SK-N-MC (cell line): ENCODE measurements at regions not wholly inside any gene's neighbourhood (a gene's known extent, or its start where the extent isn't known, plus 50 kb on each side); places are given as distances from the start of the nearest gene placed in this dataset.
"Not testable (repeated sequence)": the region's sequence is repeated elsewhere in the genome, so short reads cannot be mapped to it uniquely, and the experiment has no call there.

Experiments used
- DNase-seq: peaks from one replicate; pipeline ENCODE4 v3.0.0-alpha.2; 2011; ENCODE audit warnings: low read depth, low spot score
- H3K27ac ChIP-seq: fragments of 200-600 bp; sonication (generic); 2 replicates; pipeline ENCODE4 v1.5.1; 2016; ENCODE audit warnings: mixed run types
- H3K36me3 ChIP-seq: fragments of 200-600 bp; sonication (generic); 2 replicates; pipeline ENCODE4 v1.6.1; 2017; ENCODE audit warnings: antibody characterized with exemption, low read length, mixed read lengths; ENCODE audit not compliant: insufficient read depth
- H3K4me3 ChIP-seq: fragments of 200-600 bp; sonication (generic); 2 replicates; pipeline ENCODE4 v1.5.1; 2016
- H3K9ac ChIP-seq: fragments of 200-600 bp; sonication (generic); 2 replicates; pipeline ENCODE4 v1.8.0; 2017; ENCODE audit warnings: mixed run types, mixed read lengths; ENCODE audit not compliant: insufficient read length
- H3K9me3 ChIP-seq: fragments of 200-600 bp; sonication (generic); 2 replicates; pipeline ENCODE4 v1.6.1; 2017; ENCODE audit warnings: low read depth, mild to moderate bottlenecking, antibody characterized with exemption, low read length, moderate library complexity, mixed read lengths
- EZH2 ChIP-seq: fragments of 200-600 bp; sonication (generic); IDR thresholded peaks from one replicate; pipeline ENCODE4 v1.6.1; 2017; ENCODE audit warnings: antibody characterized with exemption
- FOXP2 ChIP-seq: optimal IDR thresholded peaks from 2 replicates; pipeline ENCODE3; 2011; ENCODE audit warnings: mild to moderate bottlenecking, moderate library complexity; ENCODE audit not compliant: insufficient read depth; ENCODE audit errors: extremely low read length, control extremely low read depth
- POLR2AphosphoS5 ChIP-seq: IDR thresholded peaks from 2 replicates; pipeline ENCODE4 v1.6.1; 2012; ENCODE audit warnings: mild to moderate bottlenecking, low read depth, low read length, borderline replicate concordance

DNA sequence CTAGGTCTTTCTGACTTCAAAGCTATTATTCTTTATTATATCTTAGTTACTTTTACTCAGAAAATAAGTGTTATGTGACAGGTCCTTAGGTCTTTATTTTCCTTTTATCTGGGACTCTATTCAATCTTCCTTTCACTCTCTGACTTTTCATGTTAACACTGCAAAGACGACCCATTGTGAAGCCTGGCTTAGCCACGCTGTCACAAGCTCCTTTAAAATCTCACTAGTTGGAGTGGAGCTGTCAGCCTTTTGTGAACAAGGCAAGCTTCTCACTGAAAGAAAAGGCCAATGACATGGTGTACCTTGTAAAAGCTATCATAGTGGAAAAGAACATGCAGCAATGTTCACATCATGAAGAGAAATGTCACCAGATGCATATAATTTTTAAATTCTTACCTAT lies 1130.7 kb upstream of the FAM98A start:
- H3K4me3 ChIP-seq: no peak overlapping the region
- H3K9me3 ChIP-seq: no peaks in the 10 kb centered on the region
- no peak for DNase-seq
- no peaks in the 10 kb centered on the region for H3K36me3 ChIP-seq
- no peak overlapping the region for H3K27ac ChIP-seq
- TF ChIP-seq EZH2: no peak
- no peak for TF ChIP-seq POLR2AphosphoS5
- no peak for TF ChIP-seq FOXP2
- H3K9ac ChIP-seq: no peak overlapping the region

DNA sequence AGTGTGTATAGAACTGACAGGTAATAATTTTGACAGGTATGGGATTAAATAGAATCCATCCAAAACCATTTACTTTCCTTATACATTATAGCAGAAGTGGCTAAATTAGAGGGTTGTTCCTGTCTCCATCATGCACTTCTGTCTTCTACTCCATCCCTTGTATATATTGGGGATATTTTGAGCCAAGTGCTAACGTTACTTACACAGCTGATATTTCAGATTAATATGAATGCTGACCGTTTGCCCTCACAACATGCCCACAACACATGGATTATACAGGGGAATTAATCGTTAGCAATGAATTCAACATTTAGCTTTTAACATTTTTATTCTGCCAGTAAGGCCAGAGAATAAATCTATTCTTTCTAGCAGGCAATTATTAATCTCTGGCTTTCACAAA lies 1125.0 kb upstream of the FAM98A start:
- Histone ChIP-seq H3K9ac (no peak overlapping the region), H3K9me3 (no peaks in the 10 kb centered on the region), H3K4me3 (no peak overlapping the region), H3K27ac (no peak overlapping the region), H3K36me3 (no peaks in the 10 kb centered on the region)
- TF ChIP-seq FOXP2: no peak
- TF ChIP-seq POLR2AphosphoS5: no peak
- TF ChIP-seq EZH2: no peak
- no peak for DNase-seq

DNA sequence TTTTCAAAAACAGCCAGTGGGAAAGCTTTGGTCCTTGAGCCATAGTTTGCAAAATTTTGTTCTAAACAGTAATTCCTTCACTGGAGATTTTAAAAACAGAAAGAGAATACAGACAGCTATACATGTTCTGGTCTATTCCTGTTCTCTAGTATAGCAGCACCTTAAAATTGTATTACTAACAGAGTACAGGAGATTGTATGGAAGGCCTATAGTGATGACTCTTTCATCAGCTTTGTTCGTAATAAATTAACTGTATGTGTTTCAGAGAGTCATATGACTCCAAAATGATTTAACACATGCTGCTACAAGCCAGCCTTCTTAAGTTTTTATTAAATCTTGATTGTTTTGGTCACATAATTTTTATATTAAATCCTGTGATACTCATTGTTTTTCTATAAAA lies 1124.6 kb upstream of the FAM98A start:
- Histone ChIP-seq H3K9ac (no peak overlapping the region), H3K36me3 (no peaks in the 10 kb centered on the region), H3K9me3 (no peaks in the 10 kb centered on the region), H3K27ac (no peak overlapping the region), H3K4me3 (no peak overlapping the region)
- TF ChIP-seq POLR2AphosphoS5 (no peak), FOXP2 (no peak), EZH2 (no peak)
- no peak for DNase-seq

DNA sequence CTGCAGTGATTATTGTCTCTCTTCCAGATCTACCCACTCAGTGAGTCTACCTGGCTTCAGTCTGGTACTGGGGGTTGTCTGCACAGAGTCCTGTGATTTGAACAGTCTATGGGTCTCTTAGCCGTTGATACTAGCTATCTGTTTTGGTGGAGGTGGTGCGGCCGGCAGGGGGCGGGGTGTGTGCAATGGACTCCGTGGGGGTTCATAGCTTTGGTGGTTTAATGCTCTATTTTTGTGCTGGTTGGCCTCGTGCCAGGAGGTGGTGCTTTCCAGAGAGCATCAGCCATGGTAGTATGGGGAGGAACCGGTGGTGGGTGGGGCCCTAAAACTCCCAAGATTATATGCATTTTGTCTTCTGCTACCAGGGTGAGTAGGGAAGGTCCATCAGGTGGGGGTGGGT lies 1120.1 kb upstream of the FAM98A start:
- TF ChIP-seq EZH2: no peak
- no peak for TF ChIP-seq POLR2AphosphoS5
- no peak for TF ChIP-seq FOXP2
- DNase-seq: no peak
- Histone ChIP-seq H3K9ac (no peak overlapping the region), H3K9me3 (no peaks in the 10 kb centered on the region), H3K36me3 (no peaks in the 10 kb centered on the region), H3K4me3 (no peak overlapping the region), H3K27ac (no peak overlapping the region)

DNA sequence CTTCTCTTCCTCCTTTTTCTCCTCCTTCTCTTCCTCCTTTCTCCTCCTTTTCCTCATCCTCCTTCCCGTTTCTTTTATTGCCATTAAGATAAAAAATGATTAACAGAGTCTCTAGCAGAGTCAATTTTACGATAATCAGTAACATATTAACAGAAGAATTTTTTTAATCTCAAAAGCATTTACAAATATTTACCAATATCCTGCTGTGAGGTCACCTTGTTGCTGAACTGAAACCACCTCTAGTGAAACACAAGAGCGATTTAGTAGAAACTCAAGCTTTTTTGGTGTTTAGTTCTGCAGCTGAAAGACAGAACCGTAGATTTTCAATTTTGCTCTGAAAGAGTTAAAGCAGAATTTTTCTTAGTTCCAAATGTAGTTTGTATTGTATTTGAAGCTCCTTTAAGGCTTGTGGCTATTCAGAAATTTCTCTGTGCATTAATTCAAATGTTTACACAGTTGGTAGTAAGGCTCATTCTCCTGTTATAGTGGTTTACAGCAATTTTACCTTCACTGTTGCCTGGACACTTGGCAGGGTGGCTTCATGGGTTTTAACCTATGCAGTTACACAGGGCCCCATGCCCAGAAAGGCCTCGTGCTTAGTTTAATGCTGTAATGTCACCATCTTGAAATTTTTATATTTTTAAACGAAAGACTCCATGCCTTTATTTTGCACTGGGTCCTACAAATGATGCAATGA lies 1106.6 kb upstream of the FAM98A start:
- H3K9me3 ChIP-seq: no peaks in the 10 kb centered on the region
- no peak overlapping the region for H3K27ac ChIP-seq
- no peak overlapping the region for H3K4me3 ChIP-seq
- TF ChIP-seq POLR2AphosphoS5 (no peak), FOXP2 (no peak), EZH2 (no peak)
- no peak for DNase-seq
- no peak overlapping the region for H3K9ac ChIP-seq
- H3K36me3 ChIP-seq: no peaks in the 10 kb centered on the region

DNA sequence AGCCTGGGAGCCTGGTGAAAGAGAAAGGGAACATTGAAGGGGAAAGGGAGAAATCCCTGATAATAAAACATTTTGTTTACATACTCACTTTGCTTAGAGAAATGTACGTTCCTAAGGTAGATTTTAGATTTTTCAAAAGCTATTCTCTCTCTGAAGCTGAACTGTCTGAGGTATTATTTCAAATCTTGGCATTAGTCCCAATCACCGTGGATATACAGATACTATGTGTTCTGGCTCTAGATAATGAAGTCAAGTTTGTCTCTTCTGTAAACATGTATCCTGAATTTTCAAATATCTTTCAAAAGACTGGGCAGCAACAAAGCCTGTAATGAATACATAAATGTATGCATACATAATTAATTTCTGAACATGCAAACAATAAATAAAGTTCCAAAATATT lies 1104.2 kb upstream of the FAM98A start:
- Histone ChIP-seq H3K9me3 (no peaks in the 10 kb centered on the region), H3K27ac (no peak overlapping the region), H3K36me3 (no peaks in the 10 kb centered on the region), H3K4me3 (no peak overlapping the region), H3K9ac (no peak overlapping the region)
- no peak for TF ChIP-seq EZH2
- TF ChIP-seq POLR2AphosphoS5: no peak
- TF ChIP-seq FOXP2: no peak
- DNase-seq: no peak

DNA sequence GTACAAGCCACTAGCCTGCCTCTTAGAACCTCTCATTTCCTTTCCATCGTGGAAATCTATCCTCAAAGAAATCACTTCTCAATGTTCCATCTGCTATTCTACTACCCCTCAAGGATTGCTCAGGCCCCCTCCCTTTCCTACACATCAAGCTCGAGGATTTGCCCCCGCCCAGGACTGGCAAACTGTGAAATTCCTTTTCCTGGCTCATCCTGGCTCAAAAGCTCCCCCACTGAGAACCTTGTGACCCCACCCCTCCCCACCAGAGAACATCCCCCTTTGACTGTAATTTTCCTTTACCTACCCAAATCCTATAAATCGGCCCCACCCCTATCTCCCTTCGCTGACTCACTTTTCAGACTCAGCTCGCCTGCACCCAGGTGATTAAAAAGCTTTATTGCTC lies 1103.3 kb upstream of the FAM98A start:
- not testable (repeated sequence) for H3K4me3 ChIP-seq, DNase-seq, H3K36me3 ChIP-seq, H3K9ac ChIP-seq, H3K27ac ChIP-seq, H3K9me3 ChIP-seq

DNA sequence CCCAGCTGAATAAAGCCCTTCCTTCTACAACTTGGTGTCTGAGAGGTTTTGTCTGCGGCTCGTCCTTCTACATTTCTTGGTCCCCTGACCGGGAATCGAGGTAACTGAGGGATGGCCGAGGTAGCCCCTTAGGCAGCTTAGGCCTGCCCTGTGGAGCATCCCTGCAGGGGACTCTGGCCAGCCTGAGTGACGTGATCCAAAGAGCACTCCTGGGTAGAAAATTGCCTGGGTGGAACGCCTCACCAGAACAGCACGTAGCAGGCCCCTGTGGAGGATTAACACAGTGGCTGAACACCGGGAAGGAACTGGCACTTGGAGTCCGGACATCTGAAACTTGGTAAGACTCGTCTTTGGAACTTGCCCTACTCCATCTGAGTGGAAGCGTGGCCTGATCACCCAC lies 1078.5 kb upstream of the FAM98A start:
- not testable (repeated sequence) for H3K4me3 ChIP-seq, H3K9ac ChIP-seq, H3K9me3 ChIP-seq, H3K27ac ChIP-seq, DNase-seq, H3K36me3 ChIP-seq

DNA sequence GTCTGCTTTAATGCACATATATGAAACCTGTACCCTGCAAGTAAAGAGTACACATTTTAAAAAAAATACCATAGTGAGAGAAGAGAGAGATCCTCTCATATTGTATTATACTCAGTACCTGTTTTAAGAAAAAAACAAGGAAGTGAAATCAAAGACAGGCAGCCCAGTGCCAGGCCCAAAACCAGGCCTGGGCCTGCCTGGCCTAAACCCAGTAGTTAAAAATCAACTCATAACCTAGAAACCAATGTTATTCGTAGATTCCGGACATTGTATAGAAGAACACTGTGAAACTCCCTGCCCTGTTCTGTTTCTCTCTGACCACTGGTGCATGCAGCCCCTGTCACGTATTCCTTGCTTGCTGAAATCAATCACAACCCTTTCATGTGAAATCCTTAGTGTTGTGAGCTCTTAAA lies 1078.0 kb upstream of the FAM98A start:
- not testable (repeated sequence) for DNase-seq, H3K36me3 ChIP-seq, H3K9me3 ChIP-seq, H3K4me3 ChIP-seq, H3K9ac ChIP-seq, H3K27ac ChIP-seq
